Stimulated activated CD4-positive, alpha-beta T cell treated with anti-CD3 and anti-CD28 coated beads, TNF-alpha, amount 100 ng/mL, for 4 hours (primary cell): ENCODE measurements at regions not wholly inside any gene's neighbourhood (a gene's known extent, or its start where the extent isn't known, plus 50 kb on each side); places are given as distances from the start of the nearest gene placed in this dataset.
"Not testable (repeated sequence)": the region's sequence is repeated elsewhere in the genome, so short reads cannot be mapped to it uniquely, and the experiment has no call there.

Source experiments
- DNase-seq, 3 experiments: peaks; one replicate each; pipeline ENCODE4 v3.0.0-alpha.2; 2020; ENCODE audit warnings: low read depth in 3 of 3

DNA sequence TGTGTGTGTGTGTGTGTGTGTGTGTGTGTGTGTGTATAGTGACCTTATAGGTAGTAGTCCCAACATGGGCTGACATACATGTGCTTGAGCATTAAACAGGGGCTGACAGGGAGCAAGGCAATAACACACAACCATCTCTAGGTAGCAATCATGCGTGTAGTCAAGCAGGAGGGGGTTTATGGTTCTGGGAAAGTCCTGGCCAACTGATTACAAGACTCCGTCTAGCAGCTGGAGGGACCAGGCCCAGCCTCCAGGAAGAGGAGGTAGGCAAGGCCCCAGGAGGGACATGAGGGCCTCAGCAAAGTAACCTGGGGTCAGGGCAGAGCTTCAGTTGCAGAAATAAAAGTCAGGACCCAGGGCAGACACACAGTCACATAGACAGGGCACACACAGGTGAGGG is 60.6 kb upstream of the E2F3 start:
- no peak for DNase-seq

DNA sequence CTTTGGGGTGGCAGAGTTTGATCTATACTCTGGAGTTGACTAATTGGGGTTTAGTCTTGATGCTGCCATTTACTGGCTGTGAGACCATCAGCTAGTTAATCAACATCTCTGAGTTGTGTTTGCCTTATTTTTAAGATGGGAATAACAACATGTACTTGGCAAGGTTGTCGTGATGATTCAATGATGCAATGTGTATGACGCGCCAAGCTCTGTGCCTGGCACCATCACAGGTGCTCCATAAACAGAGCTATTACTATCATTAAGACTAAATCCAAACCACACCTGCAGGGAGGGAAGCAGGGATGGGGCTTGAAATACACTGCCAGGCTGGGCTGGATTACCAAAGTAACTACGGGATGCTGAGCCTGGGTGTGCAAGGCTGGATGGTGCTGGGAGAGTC is 60.1 kb upstream of the E2F3 start:
- DNase-seq, result no peak

DNA sequence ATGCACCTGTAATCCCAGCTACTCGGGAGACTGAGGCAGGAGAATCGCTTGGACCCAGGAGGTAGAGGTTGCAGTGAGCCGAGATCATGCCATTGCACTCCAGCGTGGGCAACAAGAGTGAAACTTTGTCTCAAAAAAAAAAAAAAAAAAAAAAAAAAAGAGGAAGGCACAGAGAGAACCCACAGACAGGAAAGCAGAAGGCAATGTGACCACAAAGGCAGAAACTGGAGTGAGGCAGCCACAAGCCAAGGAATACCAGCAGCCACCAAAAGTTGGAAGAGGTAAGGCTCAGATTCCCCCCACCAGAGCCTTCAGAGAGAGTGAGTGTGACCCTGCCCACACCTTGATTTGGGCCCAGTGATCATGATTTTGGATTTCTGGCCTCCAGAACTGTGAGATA is 54.7 kb upstream of the E2F3 start:
- DNase-seq, result not testable (repeated sequence)

DNA sequence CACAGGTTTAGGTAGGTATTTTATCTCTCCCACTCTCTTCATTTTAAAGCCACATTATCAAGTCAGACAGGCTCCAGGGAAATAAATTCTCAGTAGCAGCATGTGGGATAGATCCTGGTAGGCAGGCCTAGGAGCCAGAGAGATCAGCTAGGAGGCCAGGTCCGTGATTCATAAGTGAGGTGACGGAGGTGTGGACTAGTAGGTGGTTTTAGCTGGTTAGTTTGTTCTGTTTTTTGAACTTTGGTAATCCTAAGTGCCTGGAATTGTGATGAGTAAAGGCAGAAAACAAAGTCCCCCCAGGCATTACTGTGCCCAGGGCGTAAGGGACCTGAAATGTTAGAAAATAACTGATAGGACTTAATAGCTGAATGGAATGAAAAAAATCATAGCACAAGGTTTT is 53.6 kb upstream of the E2F3 start:
- DNase-seq, result no peak

DNA sequence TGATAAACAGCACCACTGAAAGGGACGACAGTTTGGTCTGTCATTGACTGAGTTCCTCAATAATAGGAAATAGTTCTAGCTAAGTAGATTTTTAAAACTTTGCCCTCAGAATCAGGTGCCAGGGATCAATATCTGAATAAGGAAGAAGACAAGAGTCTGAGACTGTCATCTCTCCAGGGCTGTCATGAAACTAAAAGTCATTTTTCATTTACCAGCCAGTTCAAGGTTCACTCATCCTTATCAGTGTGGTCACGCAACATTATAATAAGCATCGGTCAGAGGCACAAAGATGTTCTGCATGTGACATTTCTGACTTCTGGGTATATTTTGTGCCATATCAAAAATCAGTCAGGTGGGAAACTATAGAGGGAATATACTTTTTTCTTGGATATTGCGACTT is 52.5 kb upstream of the E2F3 start:
- DNase-seq, result no peak

DNA sequence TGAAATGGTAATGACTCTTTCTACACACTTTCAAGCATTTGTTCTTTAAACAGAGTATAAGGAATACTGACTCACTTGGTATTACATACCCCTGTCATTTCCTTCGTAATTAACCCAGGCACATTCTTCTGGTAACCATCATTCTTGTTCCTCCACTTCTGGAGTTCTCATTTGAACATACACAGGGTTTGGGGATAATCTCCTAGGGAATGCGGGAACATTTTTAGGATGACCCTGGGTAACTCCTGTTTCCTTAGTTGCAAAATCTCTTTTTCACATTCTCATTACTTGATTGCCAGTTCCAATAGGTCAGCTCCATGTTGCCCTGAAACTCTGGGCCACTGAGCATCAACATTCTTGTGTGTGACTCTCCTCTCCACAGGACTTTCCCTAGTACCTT is 51.5 kb upstream of the E2F3 start:
- DNase-seq, result no peak

DNA sequence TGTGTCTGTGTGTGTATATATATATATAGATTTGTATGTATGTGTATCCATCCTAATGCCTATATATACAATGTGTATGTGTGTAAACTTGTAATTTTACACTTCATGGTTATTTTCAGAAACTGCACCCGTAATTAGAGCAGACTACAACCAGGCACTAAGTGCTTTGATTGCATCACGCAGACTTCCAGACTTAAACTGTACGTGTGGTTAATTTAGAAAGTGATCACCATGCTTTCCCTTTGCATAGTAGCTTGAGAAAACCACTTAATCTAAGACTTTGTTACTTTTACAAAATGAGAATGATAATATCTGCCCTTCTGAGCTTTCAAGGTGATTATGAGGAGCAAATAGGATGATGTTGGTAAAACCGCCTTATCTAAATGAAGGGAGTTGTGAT is 50.1 kb upstream of the E2F3 start:
- no peak for DNase-seq
